Gastrocnemius medialis (tissue), 4 donors: ENCODE measurements at regions not wholly inside any gene's neighbourhood (a gene's known extent, or its start where the extent isn't known, plus 50 kb on each side); places are given as distances from the start of the nearest gene placed in this dataset.

Experiments used
- ATAC-seq, 2 donors: fragments of 150-250 bp; one replicate each; pipeline ENCODE4 v1.9.1; 2016
- DNase-seq, 2 donors: peaks; one replicate each; pipeline ENCODE4 v3.0.0-alpha.2; 2019
- H3K27ac ChIP-seq, 4 donors: fragments of 200-600 bp; sonication (generic); 1 replicate in 1 of 4; 2 replicates in 3 of 4; pipeline ENCODE4 v1.5.1; 2016 to 2018; ENCODE audit warnings: mild to moderate bottlenecking in 2 of 4, moderate library complexity in 1 of 4
- H3K27me3 ChIP-seq, 3 donors: fragments of 200-600 bp; sonication (generic) in 2 of 3; 1 replicate in 1 of 3; 2 replicates in 2 of 3; pipeline versions ENCODE4 v1.5.1 to v1.6.0; 2016 to 2019; ENCODE audit warnings: mild to moderate bottlenecking in 1 of 3, moderate library complexity in 1 of 3
- H3K36me3 ChIP-seq, 2 donors: fragments of 200-600 bp; sonication (generic) in 1 of 2; one replicate each; pipeline ENCODE4 v1.5.1; 2017 to 2018
- H3K4me1 ChIP-seq, 2 donors: fragments of 200-600 bp; sonication (generic) in 1 of 2; one replicate each; pipeline ENCODE4 v1.5.1; 2016 to 2017; ENCODE audit warnings: mild to moderate bottlenecking in 2 of 2
- H3K4me3 ChIP-seq, 4 donors: fragments of 200-600 bp; sonication (generic) in 3 of 4; 1 replicate in 1 of 4; 2 replicates in 3 of 4; pipeline ENCODE4 v1.5.1; 2016 to 2019; ENCODE audit warnings: mild to moderate bottlenecking in 2 of 4
- H3K9me3 ChIP-seq, 3 donors: fragments of 200-600 bp; sonication (generic) in 2 of 3; 1 replicate in 1 of 3; 2 replicates in 2 of 3; pipeline ENCODE4 v1.5.1; 2016 to 2019
- POLR2A ChIP-seq, 2 donors: fragments of 450-650 bp; IDR thresholded peaks; one replicate each; pipeline ENCODE4 v1.6.1; 2017; ENCODE audit warnings: antibody characterized with exemption in 2 of 2, mild to moderate bottlenecking in 2 of 2, moderate library complexity in 2 of 2
- in situ Hi-C, 4 donors: fragments of 200-750 bp; cut with MboI; loops; one replicate each; pipeline versions ENCODE4 v1.15.0 to v1.8.0; 2017; ENCODE audit warnings: low sequenced_read_pairs in 4 of 4
- intact Hi-C: fragments of 100-400 bp; cut with DNase I; formaldehyde crosslinking; loops from one replicate; pipeline ENCODE4 v1.15.1; 2023; ENCODE audit warnings: low total_unique reads
- TF ChIP-seq, protein P1 (sequence below), 5 experiments: fragments of 450-650 bp in 3 of 5; fragments of 200-600 bp in 2 of 5; sonication (generic) in 2 of 5; IDR thresholded peaks in 4 of 5; conservative IDR thresholded peaks in 1 of 5; 1 replicate in 4 of 5; 2 replicates in 1 of 5; pipeline ENCODE4 v1.5.1; 2016 to 2019; ENCODE audit warnings: antibody characterized with exemption in 5 of 5, mild to moderate bottlenecking in 3 of 5, moderate library complexity in 3 of 5

- no peak overlapping the region for H3K4me3 ChIP-seq
- H3K36me3 ChIP-seq = no peaks in the 10 kb centered on the region
- DNase-seq = no peak
- no peak for ATAC-seq
- in situ Hi-C loops (no loop called here), intact Hi-C loops (no loop called here)
- TF ChIP-seq POLR2A (IDR thresholded peaks at IDR 0.05) = no peak
- TF ChIP-seq, protein P1, sequence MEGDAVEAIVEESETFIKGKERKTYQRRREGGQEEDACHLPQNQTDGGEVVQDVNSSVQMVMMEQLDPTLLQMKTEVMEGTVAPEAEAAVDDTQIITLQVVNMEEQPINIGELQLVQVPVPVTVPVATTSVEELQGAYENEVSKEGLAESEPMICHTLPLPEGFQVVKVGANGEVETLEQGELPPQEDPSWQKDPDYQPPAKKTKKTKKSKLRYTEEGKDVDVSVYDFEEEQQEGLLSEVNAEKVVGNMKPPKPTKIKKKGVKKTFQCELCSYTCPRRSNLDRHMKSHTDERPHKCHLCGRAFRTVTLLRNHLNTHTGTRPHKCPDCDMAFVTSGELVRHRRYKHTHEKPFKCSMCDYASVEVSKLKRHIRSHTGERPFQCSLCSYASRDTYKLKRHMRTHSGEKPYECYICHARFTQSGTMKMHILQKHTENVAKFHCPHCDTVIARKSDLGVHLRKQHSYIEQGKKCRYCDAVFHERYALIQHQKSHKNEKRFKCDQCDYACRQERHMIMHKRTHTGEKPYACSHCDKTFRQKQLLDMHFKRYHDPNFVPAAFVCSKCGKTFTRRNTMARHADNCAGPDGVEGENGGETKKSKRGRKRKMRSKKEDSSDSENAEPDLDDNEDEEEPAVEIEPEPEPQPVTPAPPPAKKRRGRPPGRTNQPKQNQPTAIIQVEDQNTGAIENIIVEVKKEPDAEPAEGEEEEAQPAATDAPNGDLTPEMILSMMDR (IDR thresholded peaks at IDR 0.05 in 4 of 5, conservative IDR thresholded peaks at IDR 0.05 in 1 of 5) = no peak
- no peak overlapping the region for H3K27ac ChIP-seq
- H3K9me3 ChIP-seq = peaks cover 0 to 2% (median 0%) of the 10 kb centered on the region in 3 donors
- H3K4me1 ChIP-seq = no peaks in the 10 kb centered on the region
- H3K27me3 ChIP-seq = no peaks in the 10 kb centered on the region
These were observed 52.3 kb upstream of the PHYHIPL start for GRCh38 chr10:59124187-59124586.

DNA sequence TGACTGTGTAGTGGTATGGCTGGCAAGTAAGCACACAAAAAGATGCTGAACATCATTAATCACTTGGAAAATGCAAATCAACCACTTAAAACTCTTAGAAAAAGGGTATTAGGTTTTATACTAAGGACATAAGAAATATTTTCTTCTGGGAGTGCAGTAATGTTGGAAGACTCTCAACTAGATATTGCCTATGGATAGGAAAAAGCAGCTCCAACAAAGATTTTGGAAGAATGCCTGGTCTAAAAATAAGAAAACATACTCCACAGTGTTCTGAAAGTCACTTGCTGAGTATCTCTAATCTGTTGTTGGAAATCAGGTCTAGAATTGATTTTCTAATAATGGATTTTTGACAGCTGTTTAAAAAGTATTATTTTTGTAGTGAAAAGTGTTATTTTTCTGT, 50.8 kb upstream of the PHYHIPL start:
- TF ChIP-seq, protein P1 (IDR thresholded peaks at IDR 0.05 in 4 of 5, conservative IDR thresholded peaks at IDR 0.05 in 1 of 5) = no peak
- TF ChIP-seq POLR2A (IDR thresholded peaks at IDR 0.05) = no peak
- Histone ChIP-seq H3K27ac (no peak overlapping the region), H3K4me1 (no peaks in the 10 kb centered on the region), H3K4me3 (no peak overlapping the region), H3K9me3 (peaks cover 0 to 2% (median 0%) of the 10 kb centered on the region in 3 donors), H3K27me3 (no peaks in the 10 kb centered on the region), H3K36me3 (no peaks in the 10 kb centered on the region)
- intact Hi-C loops = no loop called here
- ATAC-seq (no peak), DNase-seq (no peak)
- in situ Hi-C loops = no loop called here

GRCh38 chr10:59126261-59126660, 50.2 kb upstream of the PHYHIPL start:
- H3K4me3 ChIP-seq = no peak overlapping the region
- TF ChIP-seq, protein P1 (IDR thresholded peaks at IDR 0.05 in 4 of 5, conservative IDR thresholded peaks at IDR 0.05 in 1 of 5) = no peak
- no peak for TF ChIP-seq POLR2A (IDR thresholded peaks at IDR 0.05)
- H3K36me3 ChIP-seq = no peaks in the 10 kb centered on the region
- H3K9me3 ChIP-seq = no peaks in the 10 kb centered on the region
- intact Hi-C loops (no loop called here), in situ Hi-C loops (no loop called here)
- no peaks in the 10 kb centered on the region for H3K27me3 ChIP-seq
- H3K4me1 ChIP-seq = no peaks in the 10 kb centered on the region
- H3K27ac ChIP-seq = no peak overlapping the region
- DNase-seq (no peak), ATAC-seq (no peak)
